ENCODE measurements at regions not wholly inside any gene's neighbourhood (a gene's known extent, or its start where the extent isn't known, plus 50 kb on each side); places are given as distances from the start of the nearest gene placed in this dataset.

- H3K4me2 ChIP-seq (ENCODE audit: low read length): no peak overlapping the region
Measured at GRCh38 chr15:88983861-88984429, 70.8 kb upstream of the MFGE8 start.

GRCh38 chr15:88985547-88986393, 72.6 kb upstream of the MFGE8 start:
- H3K79me2 ChIP-seq (ENCODE audit: insufficient read depth, low read length): no peaks in the 10 kb centered on the region
- TF ChIP-seq EZH2 (IDR thresholded peaks at IDR 0.05; ENCODE audit: borderline replicate concordance, low read length): no peak
- TF ChIP-seq, protein P1, sequence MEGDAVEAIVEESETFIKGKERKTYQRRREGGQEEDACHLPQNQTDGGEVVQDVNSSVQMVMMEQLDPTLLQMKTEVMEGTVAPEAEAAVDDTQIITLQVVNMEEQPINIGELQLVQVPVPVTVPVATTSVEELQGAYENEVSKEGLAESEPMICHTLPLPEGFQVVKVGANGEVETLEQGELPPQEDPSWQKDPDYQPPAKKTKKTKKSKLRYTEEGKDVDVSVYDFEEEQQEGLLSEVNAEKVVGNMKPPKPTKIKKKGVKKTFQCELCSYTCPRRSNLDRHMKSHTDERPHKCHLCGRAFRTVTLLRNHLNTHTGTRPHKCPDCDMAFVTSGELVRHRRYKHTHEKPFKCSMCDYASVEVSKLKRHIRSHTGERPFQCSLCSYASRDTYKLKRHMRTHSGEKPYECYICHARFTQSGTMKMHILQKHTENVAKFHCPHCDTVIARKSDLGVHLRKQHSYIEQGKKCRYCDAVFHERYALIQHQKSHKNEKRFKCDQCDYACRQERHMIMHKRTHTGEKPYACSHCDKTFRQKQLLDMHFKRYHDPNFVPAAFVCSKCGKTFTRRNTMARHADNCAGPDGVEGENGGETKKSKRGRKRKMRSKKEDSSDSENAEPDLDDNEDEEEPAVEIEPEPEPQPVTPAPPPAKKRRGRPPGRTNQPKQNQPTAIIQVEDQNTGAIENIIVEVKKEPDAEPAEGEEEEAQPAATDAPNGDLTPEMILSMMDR (IDR thresholded peaks at IDR 0.05; ENCODE audit: low read length): no peak
- H3K4me2 ChIP-seq (ENCODE audit: low read length): no peak overlapping the region
- H3K9ac ChIP-seq (ENCODE audit: low read length): no peak overlapping the region
- H4K20me1 ChIP-seq (ENCODE audit: insufficient read depth, low read length): no peaks in the 10 kb centered on the region
- no peaks in the 10 kb centered on the region; the same call in 1 of the 2 replicates for H3K36me3 ChIP-seq (ENCODE audit: insufficient read depth, low read length)
- no peak overlapping the region for H3K27ac ChIP-seq (ENCODE audit: low read depth, low read length, poor library complexity, severe bottlenecking)
- H3K9me2 ChIP-seq (ENCODE audit: low read depth, low read length): no peaks in the 10 kb centered on the region
- H3K9me3 ChIP-seq (ENCODE audit: low read length): no peaks in the 10 kb centered on the region
- 0 out of 2 replicates have a peak, but pooled peaks cover 11% of the 10 kb centered on the region for H3K27me3 ChIP-seq (ENCODE audit: insufficient read depth, low read length)
- no peak overlapping the region for H2AFZ ChIP-seq (ENCODE audit: low read length)
- no peaks in the 10 kb centered on the region for H3K4me1 ChIP-seq (ENCODE audit: insufficient read depth, low read length, severe bottlenecking)
- H3F3A ChIP-seq (ENCODE audit: insufficient read depth, low read length): no peaks in the 10 kb centered on the region
- H3K4me3 ChIP-seq (ENCODE audit: low read depth, low read length, poor library complexity, severe bottlenecking): no peak overlapping the region

More at GRCh38 chr15:88983861-88984429, 70.8 kb upstream of the MFGE8 start:
- no peak overlapping the region for H3K4me3 ChIP-seq (ENCODE audit: low read depth, low read length, poor library complexity, severe bottlenecking)
- 0 out of 2 replicates have a peak, but pooled peaks cover 6% of the 10 kb centered on the region for H3K27me3 ChIP-seq (ENCODE audit: insufficient read depth, low read length)
- H3K36me3 ChIP-seq (ENCODE audit: insufficient read depth, low read length): no peaks in the 10 kb centered on the region
- no peaks in the 10 kb centered on the region for H3K79me2 ChIP-seq (ENCODE audit: insufficient read depth, low read length)
- H3K9me2 ChIP-seq (ENCODE audit: low read depth, low read length): no peaks in the 10 kb centered on the region
- H3K9me3 ChIP-seq (ENCODE audit: low read length): no peaks in the 10 kb centered on the region
- no peaks in the 10 kb centered on the region for H3K4me1 ChIP-seq (ENCODE audit: insufficient read depth, low read length, severe bottlenecking)
- H3K9ac ChIP-seq (ENCODE audit: low read length): no peak overlapping the region
- H4K20me1 ChIP-seq (ENCODE audit: insufficient read depth, low read length): no peaks in the 10 kb centered on the region
- TF ChIP-seq, protein P1 (IDR thresholded peaks at IDR 0.05; ENCODE audit: low read length): no peak
- TF ChIP-seq EZH2 (IDR thresholded peaks at IDR 0.05; ENCODE audit: borderline replicate concordance, low read length): no peak
- no peak overlapping the region for H3K27ac ChIP-seq (ENCODE audit: low read depth, low read length, poor library complexity, severe bottlenecking)
- H3F3A ChIP-seq (ENCODE audit: insufficient read depth, low read length): no peaks in the 10 kb centered on the region
- H2AFZ ChIP-seq (ENCODE audit: low read length): no peak overlapping the region

- H3K79me2 ChIP-seq (ENCODE audit: insufficient read depth, low read length): no peaks in the 10 kb centered on the region
- no peaks in the 10 kb centered on the region for H4K20me1 ChIP-seq (ENCODE audit: insufficient read depth, low read length)
- H3K9me3 ChIP-seq (ENCODE audit: low read length): no peaks in the 10 kb centered on the region
- H3K9me2 ChIP-seq (ENCODE audit: low read depth, low read length): no peaks in the 10 kb centered on the region
- no peaks in the 10 kb centered on the region for H3K4me1 ChIP-seq (ENCODE audit: insufficient read depth, low read length, severe bottlenecking)
- H3F3A ChIP-seq (ENCODE audit: insufficient read depth, low read length): no peaks in the 10 kb centered on the region
- no peak overlapping the region for H3K27ac ChIP-seq (ENCODE audit: low read depth, low read length, poor library complexity, severe bottlenecking)
- 0 out of 2 replicates have a peak, but pooled peaks cover 11% of the 10 kb centered on the region for H3K27me3 ChIP-seq (ENCODE audit: insufficient read depth, low read length)
- no peak overlapping the region for H3K4me3 ChIP-seq (ENCODE audit: low read depth, low read length, poor library complexity, severe bottlenecking)
- no peak overlapping the region for H3K9ac ChIP-seq (ENCODE audit: low read length)
- no peak overlapping the region for H2AFZ ChIP-seq (ENCODE audit: low read length)
- no peaks in the 10 kb centered on the region; the same call in 1 of the 2 replicates for H3K36me3 ChIP-seq (ENCODE audit: insufficient read depth, low read length)
- TF ChIP-seq, protein P1 (IDR thresholded peaks at IDR 0.05; ENCODE audit: low read length): no peak
- no peak for TF ChIP-seq EZH2 (IDR thresholded peaks at IDR 0.05; ENCODE audit: borderline replicate concordance, low read length)
- H3K4me2 ChIP-seq (ENCODE audit: low read length): no peak overlapping the region
Measured at GRCh38 chr15:88986949-88987590, 73.9 kb upstream of the MFGE8 start.
